GM23248 (cell line): ENCODE measurements at regions not wholly inside any gene's neighbourhood (a gene's known extent, or its start where the extent isn't known, plus 50 kb on each side); places are given as distances from the start of the nearest gene placed in this dataset.

Experiments used
- DNase-seq: peaks from one replicate; pipeline ENCODE4 v3.0.0-alpha.2; 2015
- H2AFZ ChIP-seq: fragments of 200-600 bp; sonication (generic); 2 replicates; pipeline ENCODE4 v1.6.1; 2016; ENCODE audit warnings: antibody characterized with exemption
- H3F3A ChIP-seq: fragments of 200-600 bp; sonication (generic); 2 replicates; pipeline ENCODE4 v1.6.1; 2016; ENCODE audit warnings: mild to moderate bottlenecking, antibody characterized with exemption, mixed run types; ENCODE audit not compliant: insufficient read depth
- H3K27ac ChIP-seq: fragments of 200-600 bp; sonication (generic); 2 replicates; pipeline ENCODE4 v1.5.1; 2016; ENCODE audit warnings: mild to moderate bottlenecking
- H3K27me3 ChIP-seq: fragments of 200-600 bp; sonication (generic); replicated peaks from 2 replicates; pipeline ENCODE4 v1.6.1; 2016; ENCODE audit warnings: mild to moderate bottlenecking; ENCODE audit not compliant: insufficient read depth
- H3K36me3 ChIP-seq: fragments of 200-600 bp; sonication (generic); 2 replicates; pipeline ENCODE4 v1.6.1; 2016; ENCODE audit warnings: low read depth, mild to moderate bottlenecking
- H3K4me1 ChIP-seq: fragments of 200-600 bp; sonication (generic); 2 replicates; pipeline ENCODE4 v1.6.1; 2016; ENCODE audit warnings: mild to moderate bottlenecking; ENCODE audit not compliant: insufficient read depth
- H3K4me2 ChIP-seq: fragments of 200-600 bp; sonication (generic); one replicate; pipeline ENCODE4 v1.6.1; 2016; ENCODE audit warnings: mild to moderate bottlenecking; ENCODE audit not compliant: unreplicated experiment
- H3K4me3 ChIP-seq: fragments of 200-600 bp; sonication (generic); 2 replicates; pipeline ENCODE4 v1.5.1; 2016; ENCODE audit warnings: mild to moderate bottlenecking
- H3K79me2 ChIP-seq: fragments of 200-600 bp; sonication (generic); 2 replicates; pipeline ENCODE4 v1.6.1; 2016; ENCODE audit warnings: mild to moderate bottlenecking; ENCODE audit not compliant: insufficient read depth
- H3K9ac ChIP-seq: fragments of 200-600 bp; sonication (generic); 2 replicates; pipeline ENCODE4 v1.6.1; 2016; ENCODE audit warnings: mild to moderate bottlenecking
- H3K9me2 ChIP-seq: fragments of 200-600 bp; sonication (generic); 2 replicates; pipeline ENCODE4 v1.6.1; 2016; ENCODE audit warnings: mixed run types, mild to moderate bottlenecking, moderate library complexity; ENCODE audit not compliant: insufficient read depth
- H3K9me3 ChIP-seq: fragments of 200-600 bp; sonication (generic); one replicate; pipeline ENCODE4 v1.6.1; 2017; ENCODE audit warnings: low read depth
- H4K20me1 ChIP-seq: fragments of 200-600 bp; sonication (generic); 2 replicates; pipeline ENCODE4 v1.6.0; 2016; ENCODE audit not compliant: insufficient read depth
- EZH2 ChIP-seq: fragments of 200-600 bp; sonication (generic); IDR thresholded peaks from 2 replicates; pipeline ENCODE4 v1.6.1; 2018; ENCODE audit warnings: antibody characterized with exemption, mild to moderate bottlenecking; ENCODE audit not compliant: insufficient read depth, poor library complexity, severe bottlenecking
- EZH2phosphoT487 ChIP-seq: fragments of 200-600 bp; sonication (generic); IDR thresholded peaks from 2 replicates; pipeline ENCODE4 v1.6.1; 2018; ENCODE audit warnings: antibody characterized with exemption, moderate library complexity, mild to moderate bottlenecking, low read depth; ENCODE audit not compliant: insufficient read depth
- WGBS, 2 experiments: methylation state at CpG; one replicate each; pipeline ENCODE4 v1.1.6; 2015 to 2017; ENCODE audit warnings: low lambda C conversion rate in 2 of 2, low coverage in 1 of 2; ENCODE audit errors: missing lambda C conversion rate in 2 of 2; 5-methylcytosine and 5-hydroxymethylcytosine counted together
- in situ Hi-C: fragments of 300-500 bp; cut with MboI; formaldehyde crosslinking; loops from 2 replicates; pipeline ENCODE4 v1.15.0; 2020

DNA sequence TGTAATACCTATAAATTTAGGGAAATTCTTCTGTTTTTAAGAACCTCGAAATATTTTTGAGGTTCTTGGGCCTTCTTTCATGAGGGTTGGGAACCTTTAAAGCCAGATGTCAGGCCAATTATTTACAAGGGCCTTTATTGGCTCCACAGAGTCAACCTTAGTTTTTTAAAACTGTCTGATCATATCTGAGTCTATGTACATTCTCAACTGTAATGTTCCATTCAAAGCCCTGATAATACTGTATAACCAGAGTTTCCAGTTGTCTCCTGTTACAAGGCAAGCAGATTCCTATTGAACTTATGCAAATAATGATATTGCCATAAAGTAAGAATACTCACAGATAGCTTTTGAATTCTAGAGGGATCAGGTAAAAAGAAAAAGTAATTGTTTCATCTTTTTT lies 545.5 kb downstream of the EPM2A start:
- H3K27ac ChIP-seq, result no peak overlapping the region
- no peaks in the 10 kb centered on the region for H3K9me3 ChIP-seq
- TF ChIP-seq EZH2phosphoT487 (no peak), EZH2 (no peak)
- H3K79me2 ChIP-seq, result no peaks in the 10 kb centered on the region
- H3K27me3 ChIP-seq, result no peaks in the 10 kb centered on the region
- DNase-seq, result no peak
- H3K36me3 ChIP-seq, result no peaks in the 10 kb centered on the region
- H3K4me3 ChIP-seq, result no peak overlapping the region
- H4K20me1 ChIP-seq, result no peaks in the 10 kb centered on the region
- H2AFZ ChIP-seq, result no peak overlapping the region
- in situ Hi-C loops, result no loop called here
- no peaks in the 10 kb centered on the region for H3F3A ChIP-seq
- no peaks in the 10 kb centered on the region for H3K4me1 ChIP-seq
- H3K9ac ChIP-seq, result no peak overlapping the region
- H3K4me2 ChIP-seq, result no peak overlapping the region
- no peaks in the 10 kb centered on the region for H3K9me2 ChIP-seq
- WGBS, 2 experiments, result 52 to 61% methylated on average over 1 of the region's 1 CpG

DNA sequence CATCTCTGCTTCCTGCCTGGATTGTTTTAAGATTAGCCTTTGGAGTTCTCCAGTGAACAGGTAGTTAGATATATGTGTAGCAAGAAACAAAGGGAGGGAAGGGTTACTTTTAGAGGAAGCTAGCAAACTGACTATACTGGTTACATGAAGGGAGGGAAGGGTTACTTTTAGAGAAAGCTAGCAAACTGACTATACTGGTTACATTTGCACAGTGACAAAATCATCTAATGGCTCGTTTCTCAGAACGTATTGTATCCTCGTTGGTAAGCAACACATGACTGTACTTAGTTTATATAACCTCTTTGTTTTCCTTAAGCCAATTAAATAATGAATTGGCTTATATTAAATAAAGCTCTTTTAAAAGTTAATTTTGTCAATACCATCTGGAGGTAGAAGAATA lies 540.9 kb downstream of the EPM2A start:
- H3K36me3 ChIP-seq, result no peaks in the 10 kb centered on the region
- no peak overlapping the region for H3K9ac ChIP-seq
- no peaks in the 10 kb centered on the region for H3K4me1 ChIP-seq
- no peak for DNase-seq
- H3K27ac ChIP-seq, result no peak overlapping the region
- H3F3A ChIP-seq, result no peaks in the 10 kb centered on the region
- 93 to 96% methylated on average over 3 of the region's 3 CpGs for WGBS, 2 experiments
- in situ Hi-C loops, result no loop called here
- H3K27me3 ChIP-seq, result no peaks in the 10 kb centered on the region
- H3K79me2 ChIP-seq, result no peaks in the 10 kb centered on the region
- H3K4me2 ChIP-seq, result no peak overlapping the region
- H3K9me2 ChIP-seq, result no peaks in the 10 kb centered on the region
- H2AFZ ChIP-seq, result no peak overlapping the region
- H3K4me3 ChIP-seq, result no peak overlapping the region
- TF ChIP-seq EZH2phosphoT487, result no peak
- TF ChIP-seq EZH2, result no peak
- no peaks in the 10 kb centered on the region for H3K9me3 ChIP-seq
- no peaks in the 10 kb centered on the region for H4K20me1 ChIP-seq

DNA sequence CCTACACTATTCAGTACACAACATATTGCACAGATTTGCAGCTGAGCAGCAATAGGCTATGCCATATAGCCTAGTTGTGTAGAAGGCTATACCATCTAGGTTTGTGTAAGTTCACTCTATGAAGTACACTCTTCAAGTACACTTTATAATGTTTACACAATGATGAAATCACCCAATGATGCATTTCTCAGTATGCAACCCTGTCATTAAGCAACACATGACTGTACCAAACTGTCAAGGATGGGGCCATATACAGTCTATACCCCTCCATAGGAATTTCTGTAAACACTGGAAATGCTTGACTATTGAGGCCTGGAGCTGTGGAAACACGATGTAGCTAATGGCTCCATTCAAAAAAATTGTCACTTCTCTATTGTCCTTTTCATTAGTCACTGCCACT lies 535.4 kb downstream of the EPM2A start:
- Histone ChIP-seq H2AFZ (no peak overlapping the region), H3F3A (no peaks in the 10 kb centered on the region), H3K27me3 (no peaks in the 10 kb centered on the region), H3K9ac (no peak overlapping the region), H3K4me3 (no peak overlapping the region), H3K9me2 (no peaks in the 10 kb centered on the region), H3K4me2 (no peak overlapping the region), H3K27ac (no peak overlapping the region), H3K4me1 (no peaks in the 10 kb centered on the region), H3K79me2 (no peaks in the 10 kb centered on the region), H3K9me3 (no peaks in the 10 kb centered on the region), H3K36me3 (no peaks in the 10 kb centered on the region), H4K20me1 (no peaks in the 10 kb centered on the region)
- 36 to 61% methylated on average over 1 of the region's 1 CpG for WGBS, 2 experiments
- TF ChIP-seq EZH2 (no peak), EZH2phosphoT487 (no peak)
- DNase-seq, result peak; percentile 58
- in situ Hi-C loops, result no loop called here

DNA sequence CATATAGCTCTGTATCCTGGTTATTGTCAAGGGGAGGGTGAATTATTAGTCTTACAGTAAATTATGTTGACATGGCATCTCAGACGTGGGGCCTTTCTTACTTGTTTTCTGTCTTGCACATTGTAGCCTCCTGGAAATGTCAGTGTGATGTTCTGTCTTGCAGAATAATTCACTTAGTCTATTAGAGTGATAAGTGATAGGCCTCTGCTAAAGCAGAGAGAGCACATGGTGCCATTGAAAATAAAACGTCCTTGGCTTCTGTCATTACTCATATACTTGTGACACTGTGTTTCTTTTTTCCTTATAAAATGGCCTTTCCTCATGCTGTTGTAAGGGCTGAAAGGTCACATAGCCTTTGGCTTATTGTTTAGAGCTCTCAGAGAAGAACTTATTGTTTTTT lies 531.0 kb downstream of the EPM2A start:
- no peaks in the 10 kb centered on the region for H3K27me3 ChIP-seq
- in situ Hi-C loops, result no loop called here
- H3K4me3 ChIP-seq, result no peak overlapping the region
- no peaks in the 10 kb centered on the region for H4K20me1 ChIP-seq
- no peak overlapping the region for H3K4me2 ChIP-seq
- TF ChIP-seq EZH2phosphoT487 (no peak), EZH2 (no peak)
- H3K79me2 ChIP-seq, result no peaks in the 10 kb centered on the region
- no peak overlapping the region for H3K9ac ChIP-seq
- 78 to 86% methylated on average over 2 of the region's 2 CpGs for WGBS, 2 experiments
- DNase-seq, result no peak
- no peaks in the 10 kb centered on the region for H3K9me2 ChIP-seq
- peaks cover 17% of the 10 kb centered on the region for H3F3A ChIP-seq
- H3K4me1 ChIP-seq, result peaks cover 17% of the 10 kb centered on the region
- no peak overlapping the region for H2AFZ ChIP-seq
- H3K36me3 ChIP-seq, result no peaks in the 10 kb centered on the region
- no peaks in the 10 kb centered on the region for H3K9me3 ChIP-seq
- H3K27ac ChIP-seq, result no peak overlapping the region

DNA sequence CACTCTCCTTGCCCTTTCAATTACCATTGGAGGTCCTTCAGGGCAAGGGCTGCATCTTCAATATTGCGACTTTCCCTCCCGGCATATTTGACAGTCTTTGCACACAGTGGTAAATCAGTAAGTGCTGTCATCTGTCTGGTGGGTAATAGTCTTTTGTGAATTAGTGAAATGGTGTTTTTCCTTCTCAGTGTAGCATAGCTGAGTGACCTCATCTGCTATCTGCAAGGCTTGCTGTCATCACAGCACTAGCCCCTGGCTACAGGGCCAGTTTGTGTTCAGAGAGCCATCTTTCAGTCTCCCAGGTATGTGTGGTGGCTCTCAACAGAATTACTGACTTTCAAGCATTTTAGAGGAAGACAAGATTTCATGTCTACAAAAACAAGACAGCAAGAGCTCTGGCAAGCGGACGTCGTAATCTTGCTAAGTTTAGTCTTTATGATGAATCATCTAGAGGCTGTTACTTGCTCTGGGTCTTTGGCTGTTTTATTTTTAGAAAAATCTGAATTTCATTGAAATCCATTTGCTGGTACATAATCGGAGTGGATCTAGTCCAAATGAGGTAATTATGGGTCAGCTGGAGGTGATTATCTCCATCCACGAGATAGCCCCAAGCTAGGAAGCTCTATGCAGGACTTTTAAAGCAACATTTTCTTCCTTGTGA lies 528.9 kb downstream of the EPM2A start:
- Histone ChIP-seq H3K4me1 (peaks cover 17% of the 10 kb centered on the region), H3K4me3 (peak overlapping the region; percentile 51), H3K9me2 (no peaks in the 10 kb centered on the region), H2AFZ (peak overlapping the region; percentile 62), H3F3A (peaks cover 17% of the 10 kb centered on the region), H3K27me3 (no peaks in the 10 kb centered on the region), H3K4me2 (peak overlapping the region; percentile 75), H3K79me2 (no peaks in the 10 kb centered on the region), H4K20me1 (no peaks in the 10 kb centered on the region), H3K36me3 (no peaks in the 10 kb centered on the region), H3K9me3 (no peaks in the 10 kb centered on the region), H3K9ac (peak overlapping the region; percentile 15; the same call in 1 of the 2 replicates), H3K27ac (peak overlapping the region; percentile 43)
- WGBS, 2 experiments, result 3 to 4% methylated on average over 7 of the region's 7 CpGs
- no peak for TF ChIP-seq EZH2
- no peak for TF ChIP-seq EZH2phosphoT487
- DNase-seq, result peak; percentile 80
- in situ Hi-C loops, result no loop called here
